ENCODE measurements at regions not wholly inside any gene's neighbourhood (a gene's known extent, or its start where the extent isn't known, plus 50 kb on each side); places are given as distances from the start of the nearest gene placed in this dataset.

- Histone ChIP-seq H3K4me3 (no peak overlapping the region), H3K27me3 (no peaks in the 10 kb centered on the region), H3K9me3 (no peaks in the 10 kb centered on the region), H3K36me3 (replicated peaks in 1 of 2; ENCODE audit: insufficient read depth in 1 of 2, low read depth in 2 of 2) (no peaks in the 10 kb centered on the region), H3K4me1 (no peaks in the 10 kb centered on the region), H3K27ac (no peak overlapping the region)
- ATAC-seq (no peak), DNase-seq (no peak)
- TF ChIP-seq, protein P1, sequence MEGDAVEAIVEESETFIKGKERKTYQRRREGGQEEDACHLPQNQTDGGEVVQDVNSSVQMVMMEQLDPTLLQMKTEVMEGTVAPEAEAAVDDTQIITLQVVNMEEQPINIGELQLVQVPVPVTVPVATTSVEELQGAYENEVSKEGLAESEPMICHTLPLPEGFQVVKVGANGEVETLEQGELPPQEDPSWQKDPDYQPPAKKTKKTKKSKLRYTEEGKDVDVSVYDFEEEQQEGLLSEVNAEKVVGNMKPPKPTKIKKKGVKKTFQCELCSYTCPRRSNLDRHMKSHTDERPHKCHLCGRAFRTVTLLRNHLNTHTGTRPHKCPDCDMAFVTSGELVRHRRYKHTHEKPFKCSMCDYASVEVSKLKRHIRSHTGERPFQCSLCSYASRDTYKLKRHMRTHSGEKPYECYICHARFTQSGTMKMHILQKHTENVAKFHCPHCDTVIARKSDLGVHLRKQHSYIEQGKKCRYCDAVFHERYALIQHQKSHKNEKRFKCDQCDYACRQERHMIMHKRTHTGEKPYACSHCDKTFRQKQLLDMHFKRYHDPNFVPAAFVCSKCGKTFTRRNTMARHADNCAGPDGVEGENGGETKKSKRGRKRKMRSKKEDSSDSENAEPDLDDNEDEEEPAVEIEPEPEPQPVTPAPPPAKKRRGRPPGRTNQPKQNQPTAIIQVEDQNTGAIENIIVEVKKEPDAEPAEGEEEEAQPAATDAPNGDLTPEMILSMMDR (IDR thresholded peaks at IDR 0.05), result no peak
- TF ChIP-seq POLR2A (IDR thresholded peaks at IDR 0.05), result no peak
- 39 to 50% methylated on average over 3 of the region's 3 CpGs for WGBS, 2 donors
- intact Hi-C loops (cut with DNase I), result no loop called here
These were observed 68.3 kb downstream of the CHST1 start for GRCh38 chr11:45597097-45597496.

DNA sequence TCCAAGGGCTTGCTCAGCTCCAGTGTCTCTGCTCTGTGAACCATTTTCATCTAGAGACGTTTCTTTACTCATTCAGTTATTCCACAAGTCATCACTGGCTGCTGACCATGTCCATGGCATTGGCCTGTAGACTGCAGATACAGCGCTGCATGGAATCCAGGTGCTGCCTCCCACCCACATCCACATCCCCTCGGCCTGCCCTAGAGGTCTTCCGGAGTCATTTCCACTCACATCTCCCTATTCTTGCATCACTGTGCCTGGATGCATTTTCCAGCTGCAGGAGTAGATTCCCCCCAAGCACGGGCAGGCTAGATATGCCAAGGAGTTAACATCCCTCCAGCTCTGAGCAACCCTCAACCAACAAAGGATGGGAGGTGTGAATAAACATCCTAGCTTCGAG is 68.9 kb downstream of the CHST1 start:
- H3K27me3 ChIP-seq, result no peaks in the 10 kb centered on the region
- no peaks in the 10 kb centered on the region for H3K36me3 ChIP-seq (replicated peaks in 1 of 2; ENCODE audit: insufficient read depth in 1 of 2, low read depth in 2 of 2)
- H3K9me3 ChIP-seq, result no peaks in the 10 kb centered on the region
- 46 to 58% methylated on average over 6 of the region's 6 CpGs for WGBS, 2 donors
- DNase-seq (no peak), ATAC-seq (no peak)
- intact Hi-C loops (cut with DNase I), result no loop called here
- H3K4me3 ChIP-seq, result no peak overlapping the region
- no peaks in the 10 kb centered on the region for H3K4me1 ChIP-seq
- no peak overlapping the region for H3K27ac ChIP-seq
- no peak for TF ChIP-seq POLR2A (IDR thresholded peaks at IDR 0.05)
- TF ChIP-seq, protein P1 (IDR thresholded peaks at IDR 0.05), result no peak

GRCh38 chr11:45593992-45594391 is 71.4 kb downstream of the CHST1 start:
- 87 to 88% methylated on average over 4 of the region's 4 CpGs for WGBS, 2 donors
- TF ChIP-seq POLR2A (IDR thresholded peaks at IDR 0.05), result no peak
- TF ChIP-seq, protein P1 (IDR thresholded peaks at IDR 0.05), result no peak
- no peak overlapping the region for H3K4me3 ChIP-seq
- ATAC-seq, result no peak
- H3K36me3 ChIP-seq (replicated peaks in 1 of 2; ENCODE audit: insufficient read depth in 1 of 2, low read depth in 2 of 2), result no peaks in the 10 kb centered on the region
- no peaks in the 10 kb centered on the region for H3K9me3 ChIP-seq
- H3K27ac ChIP-seq, result no peak overlapping the region
- no peaks in the 10 kb centered on the region for H3K27me3 ChIP-seq
- DNase-seq, result no peak
- intact Hi-C loops (cut with DNase I), result no loop called here
- H3K4me1 ChIP-seq, result no peaks in the 10 kb centered on the region

DNA sequence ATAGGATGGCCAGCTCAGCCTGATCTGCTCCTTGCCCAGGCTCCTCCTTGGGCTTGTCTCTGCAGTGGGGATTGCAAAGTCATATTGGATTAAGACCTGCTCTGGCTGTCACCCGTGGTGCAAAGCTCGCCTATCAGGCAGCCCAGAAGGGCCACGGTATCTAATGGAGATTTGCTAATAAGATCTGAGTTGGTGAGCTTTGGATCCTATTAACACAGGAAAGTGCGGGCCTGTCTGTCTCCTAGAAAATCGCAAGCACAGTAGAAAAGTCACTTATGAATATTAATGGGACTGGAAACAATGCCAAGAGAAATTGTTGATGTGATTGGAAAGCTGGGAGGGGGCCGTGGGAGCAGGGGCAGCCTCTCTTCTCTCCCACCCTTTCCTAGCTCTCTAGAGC is 72.8 kb downstream of the CHST1 start:
- H3K36me3 ChIP-seq (replicated peaks in 1 of 2; ENCODE audit: insufficient read depth in 1 of 2, low read depth in 2 of 2), result no peaks in the 10 kb centered on the region
- DNase-seq, result no peak

GRCh38 chr11:45590743-45591142 is 74.7 kb downstream of the CHST1 start:
- TF ChIP-seq POLR2A (IDR thresholded peaks at IDR 0.05), result no peak
- TF ChIP-seq, protein P1 (IDR thresholded peaks at IDR 0.05), result no peak
- peak in 1 of 4 donors; percentile 23 for DNase-seq
- Histone ChIP-seq H3K27ac (no peak overlapping the region), H3K36me3 (replicated peaks in 1 of 2; ENCODE audit: insufficient read depth in 1 of 2, low read depth in 2 of 2) (no peaks in the 10 kb centered on the region), H3K4me1 (no peaks in the 10 kb centered on the region), H3K9me3 (no peaks in the 10 kb centered on the region), H3K4me3 (no peak overlapping the region), H3K27me3 (no peaks in the 10 kb centered on the region)
- intact Hi-C loops (cut with DNase I), result no loop called here
- 35 to 77% methylated on average over 3 of the region's 3 CpGs for WGBS, 2 donors
- no peak for ATAC-seq

More for the DNA sequence above, 72.8 kb downstream of the CHST1 start:
- H3K4me3 ChIP-seq, result no peak overlapping the region
- no peak for ATAC-seq
- intact Hi-C loops (cut with DNase I), result no loop called here
- WGBS, 2 donors, result 49 to 60% methylated on average over 6 of the region's 6 CpGs
- H3K27me3 ChIP-seq, result no peaks in the 10 kb centered on the region
- no peak for TF ChIP-seq POLR2A (IDR thresholded peaks at IDR 0.05)
- TF ChIP-seq, protein P1 (IDR thresholded peaks at IDR 0.05), result no peak
- H3K4me1 ChIP-seq, result no peaks in the 10 kb centered on the region
- H3K9me3 ChIP-seq, result no peaks in the 10 kb centered on the region
- H3K27ac ChIP-seq, result no peak overlapping the region

Measured in body of pancreas (tissue), 4 donors.